Fibroblast of pulmonary artery (primary cell): ENCODE measurements at regions not wholly inside any gene's neighbourhood (a gene's known extent, or its start where the extent isn't known, plus 50 kb on each side); places are given as distances from the start of the nearest gene placed in this dataset.

Source experiments
- DNase-seq: peaks from one replicate; pipeline ENCODE4 v3.0.0-alpha.2; 2010; ENCODE audit warnings: low read depth
- H3K4me3 ChIP-seq: replicated peaks from 2 replicates; pipeline ENCODE4 v1.5.1; 2011; ENCODE audit warnings: low read depth, mild to moderate bottlenecking, control low read depth, low read length, moderate library complexity
- CTCF ChIP-seq: IDR thresholded peaks from 2 replicates; pipeline ENCODE4 v1.5.1; 2011; ENCODE audit warnings: mild to moderate bottlenecking, control low read depth, low read length, inconsistent platforms; ENCODE audit errors: missing control alignments

GRCh38 chr4:53912766-53913497 is 151.5 kb downstream of the CHIC2 start:
- no peak for DNase-seq
- H3K4me3 ChIP-seq, result no peak overlapping the region
- no peak for TF ChIP-seq CTCF

DNA sequence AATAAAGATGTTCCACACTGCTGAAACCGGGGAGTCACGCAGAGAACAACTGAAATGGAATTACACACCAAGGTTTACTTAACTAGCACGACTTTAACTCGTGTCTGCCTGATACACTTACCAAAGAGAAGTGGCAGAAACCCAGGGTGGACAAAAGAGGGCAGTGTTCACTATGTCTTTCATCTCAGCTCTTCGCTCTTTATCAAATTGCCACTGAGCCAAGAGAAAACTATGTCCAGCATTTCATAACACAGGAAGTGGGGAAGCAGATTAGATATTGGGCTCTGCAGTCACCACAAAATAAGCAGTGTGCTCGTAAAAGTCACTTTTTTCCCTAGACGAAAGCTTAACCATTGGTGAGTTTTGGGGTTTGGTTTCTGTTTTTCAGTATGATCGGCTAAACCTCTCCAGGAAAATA is 155.7 kb downstream of the CHIC2 start:
- peak; percentile 97 for DNase-seq
- peak overlapping the region; percentile 31 for H3K4me3 ChIP-seq
- peak; percentile 84 for TF ChIP-seq CTCF

DNA sequence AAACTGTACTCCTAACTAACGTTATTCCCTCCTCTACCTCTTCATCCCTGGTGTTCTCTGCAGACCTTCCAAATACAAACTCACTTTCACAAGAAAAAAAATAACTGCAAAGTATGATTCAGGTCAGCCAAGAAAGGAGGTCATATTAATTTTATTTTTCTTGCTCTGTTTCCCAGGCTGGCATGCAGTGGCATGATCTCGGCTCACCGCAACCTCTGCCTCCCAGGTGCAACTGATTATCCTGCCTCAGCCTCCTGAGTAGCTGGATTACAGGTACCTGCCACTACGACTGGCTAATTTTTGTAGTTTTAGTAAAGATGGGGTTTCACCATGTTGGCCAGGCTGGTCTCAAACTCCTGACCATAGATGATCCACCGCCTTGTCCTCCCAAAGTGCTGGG is 156.6 kb downstream of the CHIC2 start:
- no peak for DNase-seq
- no peak overlapping the region for H3K4me3 ChIP-seq
- TF ChIP-seq CTCF, result no peak

GRCh38 chr4:53906606-53907190 is 157.7 kb downstream of the CHIC2 start:
- no peak for DNase-seq
- no peak for TF ChIP-seq CTCF
- H3K4me3 ChIP-seq, result no peak overlapping the region

- peak; percentile 83 for DNase-seq
- H3K4me3 ChIP-seq, result peak overlapping the region; percentile 40
- TF ChIP-seq CTCF, result no peak
Observed at GRCh38 chr4:53905941-53906377, 158.4 kb downstream of the CHIC2 start.

DNA sequence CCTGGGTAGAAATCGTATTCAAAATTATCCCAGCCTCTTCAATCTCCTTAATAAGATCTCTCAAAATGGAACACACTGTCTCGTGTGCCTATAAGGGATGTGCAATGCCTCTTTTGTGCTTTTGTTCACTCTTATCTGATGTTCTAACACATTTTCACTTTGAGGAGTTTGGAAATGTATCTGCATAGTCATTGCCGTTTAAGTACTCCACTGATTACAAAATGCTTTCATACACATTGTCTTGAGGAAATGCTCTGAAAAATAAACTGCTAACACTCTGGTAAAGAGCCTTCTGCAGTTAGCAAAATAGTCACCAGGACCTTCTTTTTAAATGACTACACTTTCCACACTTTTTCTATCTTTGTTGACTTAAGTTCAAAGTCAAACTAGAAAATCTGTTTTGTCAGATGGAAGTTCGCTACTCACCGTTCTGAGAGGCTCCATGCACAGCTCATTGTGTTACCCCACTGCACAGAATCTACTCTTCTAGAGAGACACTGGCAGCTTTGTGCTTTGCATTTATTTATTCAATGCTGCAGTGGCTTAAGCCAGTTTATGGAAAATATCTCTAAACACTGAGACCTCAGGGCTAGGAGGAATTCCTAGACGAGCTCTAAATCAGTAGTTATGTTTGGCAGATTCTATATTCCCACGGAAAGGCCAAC is 159.0 kb downstream of the CHIC2 start:
- peak; percentile 63 for DNase-seq
- H3K4me3 ChIP-seq, result no peak overlapping the region
- no peak for TF ChIP-seq CTCF
